ENCODE measurements at regions not wholly inside any gene's neighbourhood (a gene's known extent, or its start where the extent isn't known, plus 50 kb on each side); places are given as distances from the start of the nearest gene placed in this dataset.

DNA sequence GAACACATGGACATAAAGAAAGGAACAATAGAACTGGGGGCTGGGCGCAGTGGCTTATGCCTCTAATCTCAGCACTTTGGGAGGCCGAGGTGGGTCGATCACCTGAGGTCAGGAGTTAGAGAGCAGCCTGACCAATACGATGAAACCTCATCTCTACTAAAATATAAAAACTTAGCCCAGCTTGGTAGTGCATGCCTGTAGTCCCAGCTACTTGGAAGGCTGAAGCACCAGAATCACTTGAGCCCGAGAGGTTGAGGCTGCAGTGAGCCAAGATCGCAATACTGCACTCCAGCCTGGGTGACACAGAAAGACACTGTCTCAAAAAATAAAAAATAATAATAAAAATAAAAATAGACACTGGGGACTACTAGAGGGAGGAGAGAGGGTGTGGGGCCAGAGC is 154.5 kb downstream of the SEC23A start:
- no CpG with 5 or more reads among the region's 6 CpGs for WGBS, 2 experiments (ENCODE audit: extremely low coverage in 2 of 2, insufficient read length in 1 of 2)
- no peak overlapping the region for H3K27ac ChIP-seq (ENCODE audit: insufficient read depth, low read length)
- DNase-seq (no peak), ATAC-seq (ENCODE audit: low read depth) (no peak)
- H3K23ac ChIP-seq (ENCODE audit: low read depth, low read length), result no peak overlapping the region
- no peak overlapping the region for H3K4ac ChIP-seq (ENCODE audit: low read depth, low read length)
- no peak overlapping the region for H3K9ac ChIP-seq (ENCODE audit: low read depth, low read length)
- no peak overlapping the region for H2AK9ac ChIP-seq (replicated peaks; ENCODE audit: low read depth, low read length, poor library complexity)
- intact Hi-C loops (cut with micrococcal nuclease), result no loop called here
- in situ Hi-C loops (cut with MboI; ENCODE audit: low sequenced_read_pairs), result no loop called here
- TF ChIP-seq RAD21 (IDR thresholded peaks at IDR 0.05; ENCODE audit: low read length) (no peak), FOS (IDR thresholded peaks at IDR 0.05; ENCODE audit: low read depth, low read length) (no peak), CEBPB (IDR thresholded peaks at IDR 0.05; ENCODE audit: low read depth, low read length) (no peak), USF2 (IDR thresholded peaks at IDR 0.05; ENCODE audit: low read depth, low read length) (no peak), POLR2A (IDR thresholded peaks at IDR 0.05; ENCODE audit: low read depth, low read length) (no peak), SMC3 (IDR thresholded peaks at IDR 0.05; ENCODE audit: low read depth, low read length) (no peak), RCOR1 (IDR thresholded peaks at IDR 0.05; ENCODE audit: insufficient replicate concordance, low read length) (no peak), NFE2L2 (IDR thresholded peaks at IDR 0.05; ENCODE audit: low read depth, low read length) (no peak), MAZ (IDR thresholded peaks at IDR 0.05; ENCODE audit: borderline replicate concordance, low read depth, low read length) (no peak), CTCF (conservative IDR thresholded peaks at IDR 0.05; ENCODE audit: low read depth, low read length) (no peak), MXI1 (IDR thresholded peaks at IDR 0.05; ENCODE audit: borderline replicate concordance, low read depth, low read length) (no peak), CHD1 (IDR thresholded peaks at IDR 0.05; ENCODE audit: low read depth, low read length) (no peak), MAFK (IDR thresholded peaks at IDR 0.05; ENCODE audit: low read depth, low read length) (no peak), RFX5 (IDR thresholded peaks at IDR 0.05; ENCODE audit: low read depth, low read length) (no peak), BHLHE40 (IDR thresholded peaks at IDR 0.05; ENCODE audit: low read depth, low read length) (no peak)
- TF ChIP-seq, protein P1, sequence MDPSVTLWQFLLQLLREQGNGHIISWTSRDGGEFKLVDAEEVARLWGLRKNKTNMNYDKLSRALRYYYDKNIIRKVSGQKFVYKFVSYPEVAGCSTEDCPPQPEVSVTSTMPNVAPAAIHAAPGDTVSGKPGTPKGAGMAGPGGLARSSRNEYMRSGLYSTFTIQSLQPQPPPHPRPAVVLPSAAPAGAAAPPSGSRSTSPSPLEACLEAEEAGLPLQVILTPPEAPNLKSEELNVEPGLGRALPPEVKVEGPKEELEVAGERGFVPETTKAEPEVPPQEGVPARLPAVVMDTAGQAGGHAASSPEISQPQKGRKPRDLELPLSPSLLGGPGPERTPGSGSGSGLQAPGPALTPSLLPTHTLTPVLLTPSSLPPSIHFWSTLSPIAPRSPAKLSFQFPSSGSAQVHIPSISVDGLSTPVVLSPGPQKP (IDR thresholded peaks at IDR 0.05; ENCODE audit: borderline replicate concordance, low read depth, low read length), result no peak
- CTCF ChIA-PET, result no interaction called here
- 0 out of 2 replicates have a peak, but pooled peaks cover 2% of the 10 kb centered on the region for H3K27me3 ChIP-seq (ENCODE audit: control insufficient read depth, insufficient read depth, low read length)
- H3K36me3 ChIP-seq (ENCODE audit: control insufficient read depth, insufficient read depth, low read length), result no peaks in the 10 kb centered on the region
- H3K14ac ChIP-seq (replicated peaks; ENCODE audit: low read depth, low read length), result no peak overlapping the region
- H4K91ac ChIP-seq (ENCODE audit: insufficient read depth, low read depth, low read length), result no peak overlapping the region
- BruUV-seq (replicated peaks), result no TSS peak
- no peak overlapping the region for H4K5ac ChIP-seq (ENCODE audit: low read depth, low read length)
- H2BK5ac ChIP-seq (ENCODE audit: low read depth, low read length, poor library complexity, severe bottlenecking), result no peak overlapping the region
- dilution Hi-C loops (cut with HindIII; ENCODE audit: low sequenced_read_pairs, unreplicated experiment), result no loop called here
- H2AFZ ChIP-seq (replicated peaks; ENCODE audit: low read length, poor library complexity), result no peak overlapping the region
- H4K8ac ChIP-seq (ENCODE audit: low read depth in 2 of 2, low read length in 2 of 2), result no peak overlapping the region
- no peaks in the 10 kb centered on the region for H4K20me1 ChIP-seq (ENCODE audit: insufficient read depth, low read length)
- H2BK120ac ChIP-seq (ENCODE audit: low read depth, low read length), result no peak overlapping the region
- H3K56ac ChIP-seq (ENCODE audit: extremely low read depth, insufficient read depth, low read length), result no peak overlapping the region
- H3K9me1 ChIP-seq (ENCODE audit: insufficient read depth, low read length), result no peaks in the 10 kb centered on the region
- H3K18ac ChIP-seq (ENCODE audit: low read depth, low read length), result no peak overlapping the region
- H2BK15ac ChIP-seq (ENCODE audit: low read depth, low read length), result no peak overlapping the region
- POLR2A ChIA-PET (ENCODE audit: unreplicated experiment), result no interaction called here
- no peak overlapping the region for H2AK5ac ChIP-seq (ENCODE audit: low read depth, low read length)
- no peaks in the 10 kb centered on the region for H3K4me1 ChIP-seq (ENCODE audit: control insufficient read depth, insufficient read depth, low read length)
- no peak overlapping the region for H3K4me3 ChIP-seq (ENCODE audit: insufficient read depth, low read depth, low read length)
- no peaks in the 10 kb centered on the region for H3K9me3 ChIP-seq (ENCODE audit: control insufficient read depth, insufficient read depth, low read length)
- no peak overlapping the region for H3K4me2 ChIP-seq (ENCODE audit: low read depth, low read length)
- no peaks in the 10 kb centered on the region for H3K79me1 ChIP-seq (ENCODE audit: low read depth in 1 of 2, low read length in 2 of 2)
- H2BK20ac ChIP-seq (ENCODE audit: low read depth, low read length), result no peak overlapping the region
